Common myeloid progenitor, CD34-positive (primary cell): ENCODE measurements at regions not wholly inside any gene's neighbourhood (a gene's known extent, or its start where the extent isn't known, plus 50 kb on each side); places are given as distances from the start of the nearest gene placed in this dataset.
"Not testable (repeated sequence)": the region's sequence is repeated elsewhere in the genome, so short reads cannot be mapped to it uniquely, and the experiment has no call there.

Experiments
- CTCF ChIA-PET: fragments of 350-600 bp; sonication (Branson Sonifier 250); formaldehyde crosslinking; loops from one replicate; lab custom pipeline; 2021; ENCODE audit warnings: antibody characterized with exemption; lab: Charles Lee
- POLR2A ChIA-PET: fragments of 350-600 bp; sonication (Branson Sonifier 250); formaldehyde crosslinking; loops from one replicate; lab custom pipeline; 2021; ENCODE audit warnings: antibody characterized with exemption; lab: Charles Lee
- DNase-seq, 3 donors: peaks; one replicate each; pipeline versions ENCODE4 v3.0.0 to v3.0.0-alpha.2; 2013
- H3K27ac ChIP-seq, 2 experiments: 1 replicate in 1 of 2; 2 replicates in 1 of 2; pipeline ENCODE4 v1.7.0; 2013; ENCODE audit warnings: inconsistent platforms in 2 of 2, low read length in 2 of 2, mild to moderate bottlenecking in 2 of 2, low read depth in 1 of 2, moderate library complexity in 1 of 2; ENCODE audit not compliant: severe bottlenecking in 2 of 2, insufficient read depth in 1 of 2, poor library complexity in 1 of 2
- H3K27me3 ChIP-seq, 5 experiments: replicated peaks in 2 of 5; 1 replicate in 3 of 5; 2 replicates in 2 of 5; pipeline versions ENCODE4 v1.6.1 to v1.7.0; 2013; ENCODE audit warnings: low read length in 4 of 5, mild to moderate bottlenecking in 2 of 5, moderate library complexity in 2 of 5, inconsistent platforms in 1 of 5; ENCODE audit not compliant: insufficient read depth in 5 of 5, control insufficient read depth in 4 of 5
- H3K36me3 ChIP-seq, 4 experiments: 1 replicate in 2 of 4; 2 replicates in 2 of 4; pipeline versions ENCODE4 v1.6.1 to v1.7.0; 2013; ENCODE audit warnings: low read length in 3 of 4, control low read depth in 1 of 4, mild to moderate bottlenecking in 1 of 4; ENCODE audit not compliant: control insufficient read depth in 4 of 4, insufficient read depth in 4 of 4
- H3K4me1 ChIP-seq, 4 experiments: 1 replicate in 3 of 4; 2 replicates in 1 of 4; pipeline versions ENCODE4 v1.6.1 to v1.7.1; 2013; ENCODE audit warnings: low read length in 3 of 4, mild to moderate bottlenecking in 3 of 4, control low read depth in 1 of 4, inconsistent platforms in 1 of 4, moderate library complexity in 1 of 4; ENCODE audit not compliant: control insufficient read depth in 4 of 4, insufficient read depth in 4 of 4; ENCODE audit errors: control extremely low read depth in 1 of 4
- H3K4me3 ChIP-seq, 7 experiments: 1 replicate in 4 of 7; 2 replicates in 3 of 7; pipeline versions ENCODE4 v1.5.1 to v1.7.0; 2013; ENCODE audit warnings: mild to moderate bottlenecking in 7 of 7, low read length in 6 of 7, moderate library complexity in 6 of 7, inconsistent platforms in 2 of 7, low read depth in 2 of 7, control low read depth in 1 of 7; ENCODE audit not compliant: insufficient read depth in 4 of 7, control insufficient read depth in 1 of 7; ENCODE audit errors: extremely low read depth in 1 of 7
- H3K9me3 ChIP-seq, 5 experiments: 1 replicate in 4 of 5; 2 replicates in 1 of 5; pipeline versions ENCODE4 v1.6.1 to v1.7.1; 2013; ENCODE audit warnings: low read length in 4 of 5, mild to moderate bottlenecking in 2 of 5, inconsistent platforms in 1 of 5, low read depth in 1 of 5, moderate library complexity in 1 of 5; ENCODE audit not compliant: control insufficient read depth in 4 of 5, insufficient read depth in 2 of 5; ENCODE audit errors: control extremely low read depth in 1 of 5
- WGBS: methylation state at CpG from one replicate; pipeline ENCODE4 v1.1.5; 2013; ENCODE audit not compliant: insufficient coverage; 5-methylcytosine and 5-hydroxymethylcytosine counted together

DNA sequence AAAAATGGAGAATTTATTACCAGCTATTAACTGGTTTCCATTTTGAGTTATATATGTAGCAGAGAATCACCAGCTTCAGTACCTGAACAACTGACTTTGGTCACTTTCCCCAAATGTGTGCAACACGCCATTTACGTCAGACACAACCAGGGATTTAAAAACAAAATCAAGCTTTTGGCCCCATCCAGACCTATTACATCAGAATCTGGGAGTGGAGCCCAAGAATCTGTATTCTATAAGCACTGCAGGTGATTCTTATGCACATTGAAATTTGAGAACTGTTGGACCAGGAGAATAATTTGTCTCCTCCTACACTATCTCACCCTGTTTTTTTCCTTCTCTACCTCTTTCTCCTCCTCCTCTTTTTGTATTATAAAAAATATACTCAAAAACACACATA lies 295.9 kb downstream of the PRELID2 start:
- no peaks in the 10 kb centered on the region for H3K36me3 ChIP-seq
- H3K9me3 ChIP-seq, result peaks cover 0 to 7% (median 0%) of the 10 kb centered on the region in 5 experiments
- ChIA-PET CTCF (no interaction called here), POLR2A (no interaction called here)
- no peak overlapping the region for H3K27ac ChIP-seq
- H3K27me3 ChIP-seq, result no peaks in the 10 kb centered on the region
- H3K4me1 ChIP-seq, result no peaks in the 10 kb centered on the region
- no peak overlapping the region for H3K4me3 ChIP-seq
- WGBS, result no CpG with 5 or more reads among the region's 2 CpGs
- DNase-seq, result no peak

DNA sequence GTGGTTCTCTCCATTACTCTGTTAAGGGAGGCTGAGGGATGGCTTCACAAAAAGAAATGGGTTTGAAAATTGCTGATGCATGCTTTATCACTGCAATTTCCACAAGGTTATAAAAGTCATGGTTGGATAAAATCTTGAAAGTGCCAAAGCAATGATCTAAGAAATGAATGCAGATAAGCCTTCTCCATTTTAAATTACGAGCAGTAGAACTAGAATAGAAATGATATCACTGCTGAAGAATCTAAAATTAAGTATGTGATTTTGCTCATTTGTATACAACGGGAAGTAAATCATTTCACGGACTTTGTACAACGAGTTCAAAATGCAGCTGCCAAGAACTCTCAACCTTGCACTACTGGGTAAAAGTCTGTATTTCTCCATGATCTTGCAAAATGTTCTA lies 299.0 kb downstream of the PRELID2 start:
- no peak overlapping the region for H3K4me3 ChIP-seq
- H3K9me3 ChIP-seq, result peaks cover 0 to 7% (median 0%) of the 10 kb centered on the region in 5 experiments
- H3K27ac ChIP-seq, result no peak overlapping the region
- DNase-seq, result no peak
- CTCF ChIA-PET, result no interaction called here
- no peaks in the 10 kb centered on the region for H3K27me3 ChIP-seq
- H3K36me3 ChIP-seq, result no peaks in the 10 kb centered on the region
- no peaks in the 10 kb centered on the region for H3K4me1 ChIP-seq
- 96% methylated on average over 3 of the region's 4 CpGs for WGBS
- POLR2A ChIA-PET, result no interaction called here

DNA sequence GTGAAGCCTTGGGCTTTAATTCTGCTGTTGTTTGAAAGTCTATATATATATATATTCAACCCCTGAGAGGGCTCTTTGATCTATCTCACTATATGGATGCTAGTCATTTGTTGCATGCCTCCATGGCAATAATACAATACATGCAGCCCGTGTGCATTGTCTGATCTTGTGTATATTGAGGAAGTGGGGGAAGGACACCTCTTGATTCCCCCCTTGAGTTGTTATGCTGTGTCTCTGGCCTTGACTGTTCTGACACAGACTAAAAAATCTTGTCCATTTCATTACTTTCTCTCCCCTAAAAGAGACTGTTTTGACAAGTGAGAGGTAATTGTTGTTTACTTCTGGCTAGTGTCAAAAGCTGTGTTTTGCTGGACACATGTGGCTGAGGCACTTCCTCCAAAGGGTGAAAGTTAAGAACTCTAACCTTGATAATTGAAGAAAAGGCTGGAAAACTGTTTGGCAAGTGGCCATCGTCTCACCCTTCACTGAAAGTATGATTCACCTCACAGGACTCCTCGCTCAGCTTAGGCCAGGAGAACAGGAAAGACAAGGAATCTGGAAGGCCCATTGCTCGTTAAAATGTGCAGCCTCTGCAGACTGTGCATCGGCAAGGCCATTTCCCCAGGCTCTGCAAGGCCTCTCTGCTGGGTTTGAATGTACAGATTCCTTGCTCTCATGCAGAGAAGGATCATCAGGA lies 304.0 kb downstream of the PRELID2 start:
- Histone ChIP-seq H3K4me3 (no peak overlapping the region), H3K27ac (no peak overlapping the region), H3K9me3 (no peaks in the 10 kb centered on the region), H3K27me3 (no peaks in the 10 kb centered on the region), H3K36me3 (no peaks in the 10 kb centered on the region), H3K4me1 (no peaks in the 10 kb centered on the region)
- 93% methylated on average over 3 of the region's 5 CpGs for WGBS
- POLR2A ChIA-PET, result no interaction called here
- no peak for DNase-seq
- CTCF ChIA-PET, result no interaction called here

DNA sequence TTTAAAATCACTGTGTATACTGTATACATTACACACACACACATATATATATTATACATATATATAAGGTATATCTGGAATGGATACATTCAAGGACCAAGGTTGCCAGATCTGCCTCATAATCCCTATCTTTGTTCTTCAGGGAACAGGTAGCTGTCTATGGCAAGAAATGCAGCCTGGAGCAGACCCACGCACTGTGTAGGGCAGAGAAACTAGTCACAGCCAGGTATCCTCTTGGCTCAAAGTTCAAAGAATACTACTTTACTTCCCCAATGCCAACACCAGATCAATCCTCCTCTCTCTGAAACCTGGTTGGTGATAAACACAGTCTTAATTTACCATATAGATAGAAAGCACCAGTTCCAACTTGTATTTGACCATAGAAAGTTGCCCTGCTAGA lies 313.6 kb downstream of the PRELID2 start:
- Histone ChIP-seq H3K4me3 (no peak overlapping the region), H3K4me1 (no peaks in the 10 kb centered on the region), H3K27me3 (no peaks in the 10 kb centered on the region), H3K9me3 (peaks cover 0 to 4% (median 0%) of the 10 kb centered on the region in 5 experiments), H3K27ac (no peak overlapping the region), H3K36me3 (no peaks in the 10 kb centered on the region)
- 90% methylated on average over 1 of the region's 1 CpG for WGBS
- CTCF ChIA-PET, result no interaction called here
- POLR2A ChIA-PET, result no interaction called here
- no peak for DNase-seq

GRCh38 chr5:145521066-145521465 lies 314.1 kb downstream of the PRELID2 start:
- no peaks in the 10 kb centered on the region for H3K36me3 ChIP-seq
- 100% methylated on average over 3 of the region's 3 CpGs for WGBS
- no peak for DNase-seq
- H3K4me1 ChIP-seq, result no peaks in the 10 kb centered on the region
- POLR2A ChIA-PET, result no interaction called here
- H3K4me3 ChIP-seq, result no peak overlapping the region
- H3K27me3 ChIP-seq, result no peaks in the 10 kb centered on the region
- peaks cover 0 to 4% (median 0%) of the 10 kb centered on the region in 5 experiments for H3K9me3 ChIP-seq
- no peak overlapping the region for H3K27ac ChIP-seq
- CTCF ChIA-PET, result no interaction called here

DNA sequence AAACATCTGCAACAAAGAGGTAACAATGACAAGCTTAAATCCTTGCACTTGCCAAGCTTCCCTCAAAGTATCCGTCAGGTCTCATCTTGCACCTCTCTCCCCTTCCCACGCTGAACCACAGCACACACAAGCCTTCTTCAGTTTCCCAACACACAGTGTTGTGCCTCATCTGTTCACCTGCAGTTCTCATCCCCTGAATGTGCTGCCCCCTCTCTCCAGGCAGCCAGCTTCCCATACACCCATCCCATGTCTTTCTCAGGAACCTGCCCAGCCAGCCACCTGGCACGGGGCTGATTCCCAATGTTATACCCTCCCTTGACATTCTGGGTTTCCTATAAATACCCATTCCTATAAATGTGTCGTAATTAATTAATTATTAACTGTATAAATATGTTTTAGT lies 314.8 kb downstream of the PRELID2 start:
- no peak overlapping the region for H3K4me3 ChIP-seq
- H3K27ac ChIP-seq, result no peak overlapping the region
- ChIA-PET CTCF (no interaction called here), POLR2A (no interaction called here)
- 89% methylated on average over 2 of the region's 4 CpGs for WGBS
- peaks cover 0 to 4% (median 0%) of the 10 kb centered on the region in 5 experiments for H3K9me3 ChIP-seq
- no peak for DNase-seq
- no peaks in the 10 kb centered on the region for H3K36me3 ChIP-seq
- no peaks in the 10 kb centered on the region for H3K27me3 ChIP-seq
- no peaks in the 10 kb centered on the region for H3K4me1 ChIP-seq

DNA sequence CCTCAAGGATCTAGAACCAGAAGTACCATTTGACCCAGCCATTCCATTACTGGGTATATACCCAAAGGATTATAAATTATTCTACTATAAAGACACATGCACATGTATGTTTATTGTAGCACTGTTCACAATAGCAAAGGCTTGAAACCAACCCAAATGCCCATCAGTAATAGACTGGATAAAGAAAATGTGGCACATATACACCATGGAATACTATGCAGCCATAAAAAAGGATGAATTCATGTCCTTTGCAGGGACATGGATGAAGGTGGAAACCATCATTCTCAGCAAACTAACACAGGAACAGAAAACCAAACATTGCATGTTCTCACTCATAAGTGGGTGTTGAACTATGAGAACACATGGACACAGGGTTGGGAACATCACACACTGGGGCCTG lies 317.6 kb downstream of the PRELID2 start:
- POLR2A ChIA-PET, H3K4me3 ChIP-seq, H3K4me1 ChIP-seq, H3K27ac ChIP-seq, H3K9me3 ChIP-seq, CTCF ChIA-PET, DNase-seq, H3K27me3 ChIP-seq, H3K36me3 ChIP-seq: not testable (repeated sequence)
